22Rv1 (cell line): ENCODE measurements at regions not wholly inside any gene's neighbourhood (a gene's known extent, or its start where the extent isn't known, plus 50 kb on each side); places are given as distances from the start of the nearest gene placed in this dataset.

Experiments
- CTCF ChIP-seq: fragments of 450-650 bp; IDR thresholded peaks from 2 replicates; pipeline ENCODE4 v1.5.1; 2017; ENCODE audit warnings: mild to moderate bottlenecking
- ZFX ChIP-seq: fragments of 450-650 bp; IDR thresholded peaks from 2 replicates; pipeline ENCODE4 v1.6.1; 2017; ENCODE audit warnings: antibody characterized with exemption, borderline replicate concordance

DNA sequence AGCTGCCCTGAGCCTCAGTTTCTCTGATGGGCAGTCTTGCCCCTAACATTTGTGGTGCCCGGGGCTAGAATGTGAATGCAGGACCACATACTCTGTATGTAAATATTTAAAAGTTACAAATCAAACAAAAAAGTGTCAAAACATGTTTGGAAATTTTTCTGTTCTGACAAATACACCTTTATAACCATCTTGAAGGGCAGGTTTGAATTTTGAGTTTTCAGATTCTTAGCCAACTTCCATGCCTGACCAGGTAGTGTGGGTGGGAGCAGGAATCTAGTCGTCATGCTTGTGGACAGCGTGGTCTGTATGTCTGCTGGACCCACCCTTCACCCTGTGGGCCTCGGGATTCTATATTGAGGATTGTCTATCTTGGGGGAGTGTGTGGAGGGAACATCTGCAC lies 325.1 kb downstream of the SOX4 start:
- no peak for TF ChIP-seq CTCF
- TF ChIP-seq ZFX = no peak
